ENCODE measurements at regions not wholly inside any gene's neighbourhood (a gene's known extent, or its start where the extent isn't known, plus 50 kb on each side); places are given as distances from the start of the nearest gene placed in this dataset.

- TF ChIP-seq, protein P1, sequence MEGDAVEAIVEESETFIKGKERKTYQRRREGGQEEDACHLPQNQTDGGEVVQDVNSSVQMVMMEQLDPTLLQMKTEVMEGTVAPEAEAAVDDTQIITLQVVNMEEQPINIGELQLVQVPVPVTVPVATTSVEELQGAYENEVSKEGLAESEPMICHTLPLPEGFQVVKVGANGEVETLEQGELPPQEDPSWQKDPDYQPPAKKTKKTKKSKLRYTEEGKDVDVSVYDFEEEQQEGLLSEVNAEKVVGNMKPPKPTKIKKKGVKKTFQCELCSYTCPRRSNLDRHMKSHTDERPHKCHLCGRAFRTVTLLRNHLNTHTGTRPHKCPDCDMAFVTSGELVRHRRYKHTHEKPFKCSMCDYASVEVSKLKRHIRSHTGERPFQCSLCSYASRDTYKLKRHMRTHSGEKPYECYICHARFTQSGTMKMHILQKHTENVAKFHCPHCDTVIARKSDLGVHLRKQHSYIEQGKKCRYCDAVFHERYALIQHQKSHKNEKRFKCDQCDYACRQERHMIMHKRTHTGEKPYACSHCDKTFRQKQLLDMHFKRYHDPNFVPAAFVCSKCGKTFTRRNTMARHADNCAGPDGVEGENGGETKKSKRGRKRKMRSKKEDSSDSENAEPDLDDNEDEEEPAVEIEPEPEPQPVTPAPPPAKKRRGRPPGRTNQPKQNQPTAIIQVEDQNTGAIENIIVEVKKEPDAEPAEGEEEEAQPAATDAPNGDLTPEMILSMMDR (IDR thresholded peaks at IDR 0.05) = no peak
- no peak for TF ChIP-seq POLR2A (IDR thresholded peaks at IDR 0.05)
Measured at GRCh38 chr13:38535261-38535660, 151.6 kb upstream of the FREM2 start.

Data from adrenal gland (tissue), 5 donors.